A673 (cell line): ENCODE measurements at regions not wholly inside any gene's neighbourhood (a gene's known extent, or its start where the extent isn't known, plus 50 kb on each side); places are given as distances from the start of the nearest gene placed in this dataset.

ENCODE experiments used
- BruUV-seq: library from RNA; stranded (reverse); fragments of 400-500 nt; replicated peaks from 2 replicates; lab custom pipeline; 2021; lab: Mats Ljungman, UMichigan
- CTCF ChIA-PET: fragments of 300-600 bp; sonication (Branson Sonifier 250); formaldehyde crosslinking; loops from one replicate; lab custom pipeline; 2022; ENCODE audit warnings: antibody characterized with exemption; lab: Charles Lee
- POLR2A ChIA-PET: fragments of 300-600 bp; sonication (Branson Sonifier 250); formaldehyde crosslinking; loops from one replicate; lab custom pipeline; 2022; ENCODE audit warnings: antibody characterized with exemption; ENCODE audit not compliant: low non-redundant PET; lab: Charles Lee
- DNase-seq: peaks from one replicate; pipeline ENCODE4 v3.0.0-alpha.2; 2015; ENCODE audit warnings: low spot score
- H3K27ac ChIP-seq: fragments of 200-600 bp; sonication (generic); 2 replicates; pipeline ENCODE4 v1.5.1; 2016; ENCODE audit warnings: mixed run types, low read depth, mild to moderate bottlenecking, mixed read lengths, antibody characterized with exemption, low read length; ENCODE audit not compliant: poor library complexity, severe bottlenecking
- H3K27me3 ChIP-seq: fragments of 200-600 bp; sonication (generic); replicated peaks from 2 replicates; pipeline ENCODE4 v1.6.1; 2017; ENCODE audit warnings: mixed run types, low read depth, mild to moderate bottlenecking, mixed read lengths, antibody characterized with exemption, low read length; ENCODE audit not compliant: insufficient read depth, poor library complexity
- H3K36me3 ChIP-seq: fragments of 200-600 bp; sonication (generic); 2 replicates; pipeline ENCODE4 v1.6.1; 2016; ENCODE audit warnings: mixed run types, mild to moderate bottlenecking, mixed read lengths, antibody characterized with exemption, low read length; ENCODE audit not compliant: insufficient read depth, poor library complexity, severe bottlenecking
- H3K4me1 ChIP-seq: fragments of 200-600 bp; sonication (generic); 2 replicates; pipeline ENCODE4 v1.6.1; 2017; ENCODE audit warnings: mixed run types, mild to moderate bottlenecking, mixed read lengths, antibody characterized with exemption, low read length; ENCODE audit not compliant: insufficient read depth, poor library complexity, severe bottlenecking
- H3K4me3 ChIP-seq: fragments of 200-600 bp; sonication (generic); 2 replicates; pipeline ENCODE4 v1.5.1; 2016; ENCODE audit warnings: low read depth, mixed run types, mild to moderate bottlenecking, mixed read lengths, low read length; ENCODE audit not compliant: poor library complexity, severe bottlenecking
- H3K9me3 ChIP-seq: fragments of 200-600 bp; sonication (generic); 2 replicates; pipeline ENCODE4 v1.6.1; 2016; ENCODE audit warnings: mixed run types, low read depth, mild to moderate bottlenecking, mixed read lengths, antibody characterized with exemption, low read length; ENCODE audit not compliant: poor library complexity, severe bottlenecking
- EZH2 ChIP-seq: fragments of 200-600 bp; sonication (generic); IDR thresholded peaks from 2 replicates; pipeline ENCODE4 v1.6.1; 2017; ENCODE audit warnings: borderline replicate concordance, low read depth, mild to moderate bottlenecking, mixed read lengths, antibody characterized with exemption, low read length; ENCODE audit not compliant: poor library complexity, severe bottlenecking
- intact Hi-C: fragments of 100-400 bp; cut with micrococcal nuclease; formaldehyde crosslinking; loops from one replicate; pipeline ENCODE4 v1.10.0; 2022; ENCODE audit not compliant: unreplicated experiment
- TF ChIP-seq, protein P1 (sequence below): fragments of 300-800, 200-600 bp; sonication (generic); conservative IDR thresholded peaks from 2 replicates; pipeline ENCODE4 v1.5.1; 2017; ENCODE audit warnings: low read depth, mild to moderate bottlenecking, antibody characterized with exemption, low read length, moderate library complexity, mixed read lengths

DNA sequence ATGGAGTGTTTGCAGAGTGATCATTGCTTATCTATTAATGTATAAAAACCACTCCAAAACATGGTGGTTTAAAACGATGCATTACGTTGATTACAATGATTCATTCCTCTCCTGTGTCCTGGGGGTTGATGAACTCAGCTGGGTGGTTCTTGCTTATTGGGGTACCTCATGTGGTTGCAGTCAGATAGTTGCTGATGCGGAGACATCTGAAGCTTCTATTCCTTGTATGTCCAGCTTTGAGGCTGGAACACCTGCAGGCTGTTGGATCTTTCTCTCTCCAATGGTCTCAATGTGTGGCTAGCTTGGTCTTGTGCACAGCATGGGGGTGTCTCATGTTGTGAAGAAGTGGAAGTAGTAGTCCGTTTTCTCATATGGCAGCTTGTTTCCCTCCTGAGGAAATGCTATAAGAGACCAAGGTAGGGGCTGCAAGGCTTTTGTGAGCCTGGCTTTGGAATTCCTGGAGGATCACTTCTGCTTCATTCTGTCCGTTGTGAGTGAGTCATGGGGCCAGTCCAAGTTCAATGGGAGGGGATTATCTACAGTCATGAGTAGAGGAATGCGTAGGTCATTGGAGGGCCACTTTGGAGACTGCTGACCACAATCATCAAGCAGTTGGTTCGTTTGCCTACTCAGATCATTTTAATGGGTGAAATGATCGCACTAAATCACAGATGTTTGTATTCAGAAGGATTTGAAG lies 601.0 kb downstream of the SLC4A3 start:
- Histone ChIP-seq H3K4me1 (peaks cover 7% of the 10 kb centered on the region), H3K9me3 (no peaks in the 10 kb centered on the region), H3K36me3 (no peaks in the 10 kb centered on the region), H3K27me3 (no peaks in the 10 kb centered on the region), H3K4me3 (no peak overlapping the region), H3K27ac (no peak overlapping the region)
- no TSS peak for BruUV-seq
- TF ChIP-seq, protein P1, sequence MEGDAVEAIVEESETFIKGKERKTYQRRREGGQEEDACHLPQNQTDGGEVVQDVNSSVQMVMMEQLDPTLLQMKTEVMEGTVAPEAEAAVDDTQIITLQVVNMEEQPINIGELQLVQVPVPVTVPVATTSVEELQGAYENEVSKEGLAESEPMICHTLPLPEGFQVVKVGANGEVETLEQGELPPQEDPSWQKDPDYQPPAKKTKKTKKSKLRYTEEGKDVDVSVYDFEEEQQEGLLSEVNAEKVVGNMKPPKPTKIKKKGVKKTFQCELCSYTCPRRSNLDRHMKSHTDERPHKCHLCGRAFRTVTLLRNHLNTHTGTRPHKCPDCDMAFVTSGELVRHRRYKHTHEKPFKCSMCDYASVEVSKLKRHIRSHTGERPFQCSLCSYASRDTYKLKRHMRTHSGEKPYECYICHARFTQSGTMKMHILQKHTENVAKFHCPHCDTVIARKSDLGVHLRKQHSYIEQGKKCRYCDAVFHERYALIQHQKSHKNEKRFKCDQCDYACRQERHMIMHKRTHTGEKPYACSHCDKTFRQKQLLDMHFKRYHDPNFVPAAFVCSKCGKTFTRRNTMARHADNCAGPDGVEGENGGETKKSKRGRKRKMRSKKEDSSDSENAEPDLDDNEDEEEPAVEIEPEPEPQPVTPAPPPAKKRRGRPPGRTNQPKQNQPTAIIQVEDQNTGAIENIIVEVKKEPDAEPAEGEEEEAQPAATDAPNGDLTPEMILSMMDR, result no peak
- TF ChIP-seq EZH2, result no peak
- intact Hi-C loops, result no loop called here
- ChIA-PET CTCF (no interaction called here), POLR2A (no interaction called here)
- DNase-seq, result no peak

DNA sequence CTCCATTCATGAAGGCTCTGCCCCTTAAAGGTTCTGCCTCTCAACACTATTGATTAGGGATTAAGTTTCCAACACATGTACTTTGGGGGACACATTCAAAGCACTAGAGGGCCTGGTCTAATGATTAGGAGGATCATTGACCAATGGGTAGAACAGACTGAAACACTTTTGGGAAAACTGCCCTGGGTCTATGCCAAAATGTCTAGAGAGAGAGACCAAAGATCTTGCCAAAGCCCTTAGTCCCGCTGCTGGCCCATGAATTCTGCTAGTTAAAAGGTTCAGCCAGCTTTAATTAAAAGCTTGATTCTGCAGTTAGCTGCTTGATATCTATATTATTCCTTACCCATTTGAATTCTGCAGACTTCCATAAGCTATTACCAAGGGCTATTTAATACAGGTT lies 613.2 kb downstream of the SLC4A3 start:
- ChIA-PET POLR2A (no interaction called here), CTCF (no interaction called here)
- Histone ChIP-seq H3K4me3 (no peak overlapping the region), H3K9me3 (no peaks in the 10 kb centered on the region), H3K36me3 (no peaks in the 10 kb centered on the region), H3K27me3 (no peaks in the 10 kb centered on the region), H3K4me1 (peaks cover 34% of the 10 kb centered on the region), H3K27ac (no peak overlapping the region)
- BruUV-seq, result no TSS peak
- intact Hi-C loops, result no loop called here
- TF ChIP-seq, protein P1, result no peak
- no peak for TF ChIP-seq EZH2
- no peak for DNase-seq

DNA sequence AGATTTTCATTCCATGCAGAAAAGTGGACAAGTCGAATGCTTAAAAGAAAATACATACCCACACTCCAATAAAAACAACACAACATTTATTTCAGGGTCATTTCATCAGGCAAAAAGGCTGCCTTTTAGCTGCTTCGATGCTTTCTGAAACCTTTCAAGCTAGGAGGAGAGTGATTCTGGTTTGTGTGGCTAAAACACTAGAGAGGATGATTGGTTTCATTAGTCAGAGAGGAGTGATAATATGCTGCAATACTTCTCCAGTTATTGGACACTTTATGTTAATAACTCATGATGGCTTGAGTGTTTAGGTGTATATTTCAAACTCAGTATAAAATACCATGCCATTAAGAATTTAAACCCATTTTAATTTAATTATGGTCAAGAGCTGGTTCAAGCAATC lies 614.0 kb downstream of the SLC4A3 start:
- BruUV-seq, result no TSS peak
- CTCF ChIA-PET, result no interaction called here
- intact Hi-C loops, result no loop called here
- H3K27ac ChIP-seq, result no peak overlapping the region
- POLR2A ChIA-PET, result no interaction called here
- H3K36me3 ChIP-seq, result no peaks in the 10 kb centered on the region
- no peaks in the 10 kb centered on the region for H3K27me3 ChIP-seq
- H3K4me3 ChIP-seq, result no peak overlapping the region
- H3K9me3 ChIP-seq, result no peaks in the 10 kb centered on the region
- DNase-seq, result no peak
- peaks cover 42% of the 10 kb centered on the region for H3K4me1 ChIP-seq
- no peak for TF ChIP-seq EZH2
- TF ChIP-seq, protein P1, result no peak
